ENCODE measurements at regions not wholly inside any gene's neighbourhood (a gene's known extent, or its start where the extent isn't known, plus 50 kb on each side); places are given as distances from the start of the nearest gene placed in this dataset.

GRCh38 chr10:10917031-10917430, 100.6 kb upstream of the CELF2 start:
- Histone ChIP-seq H3K27ac (no peak overlapping the region), H3K4me1 (no peaks in the 10 kb centered on the region), H3K4me3 (no peak overlapping the region), H3K9me3 (no peaks in the 10 kb centered on the region), H3K36me3 (no peaks in the 10 kb centered on the region), H3K27me3 (no peaks in the 10 kb centered on the region)
- intact Hi-C loops (cut with DNase I), result no loop called here
- DNase-seq (no peak), ATAC-seq (no peak), FAIRE-seq (no peak)
- 79 to 93% methylated on average over 1 of the region's 1 CpG for whole genome bisulfite sequencing, 2 donors
- no peak for TF ChIP-seq CTCF (IDR thresholded peaks at IDR 0.05)

GRCh38 chr10:10919976-10920375, 97.7 kb upstream of the CELF2 start:
- Histone ChIP-seq H3K4me3 (no peak overlapping the region), H3K27ac (no peak overlapping the region), H3K27me3 (no peaks in the 10 kb centered on the region), H3K9me3 (no peaks in the 10 kb centered on the region), H3K4me1 (no peaks in the 10 kb centered on the region), H3K36me3 (no peaks in the 10 kb centered on the region)
- ATAC-seq (no peak), FAIRE-seq (no peak), DNase-seq (no peak)
- intact Hi-C loops (cut with DNase I), result no loop called here
- TF ChIP-seq CTCF (IDR thresholded peaks at IDR 0.05), result no peak
- 65 to 91% methylated on average over 5 of the region's 5 CpGs for WGBS, 2 donors

GRCh38 chr10:10921826-10922461, 95.7 kb upstream of the CELF2 start:
- H3K9me3 ChIP-seq, result no peaks in the 10 kb centered on the region
- 59 to 64% methylated on average over 12 of the region's 12 CpGs for WGBS, 2 donors
- H3K27me3 ChIP-seq, result no peaks in the 10 kb centered on the region
- no peak overlapping the region for H3K27ac ChIP-seq
- no peak for TF ChIP-seq CTCF (IDR thresholded peaks at IDR 0.05)
- no peak for ATAC-seq
- no peaks in the 10 kb centered on the region for H3K36me3 ChIP-seq
- no peak for FAIRE-seq
- DNase-seq, result no peak
- no peaks in the 10 kb centered on the region for H3K4me1 ChIP-seq
- H3K4me3 ChIP-seq, result no peak overlapping the region
- intact Hi-C loops (cut with DNase I), result no loop called here

GRCh38 chr10:10923029-10923651, 94.5 kb upstream of the CELF2 start:
- Histone ChIP-seq H3K4me3 (peak overlapping the region in 1 of 4 donors; percentile 3), H3K27ac (no peak overlapping the region), H3K27me3 (no peaks in the 10 kb centered on the region), H3K4me1 (no peaks in the 10 kb centered on the region), H3K36me3 (no peaks in the 10 kb centered on the region), H3K9me3 (no peaks in the 10 kb centered on the region)
- DNase-seq, result peak in 1 of 6 donors; percentile 3
- intact Hi-C loops (cut with DNase I), result no loop called here
- no peak for FAIRE-seq
- 22 to 24% methylated on average over 17 of the region's 17 CpGs for WGBS, 2 donors
- no peak for TF ChIP-seq CTCF (IDR thresholded peaks at IDR 0.05)
- peak; percentile 41 to 86 (median 82) for ATAC-seq

- intact Hi-C loops (cut with DNase I), result no loop called here
- H3K27me3 ChIP-seq, result no peaks in the 10 kb centered on the region
- no peaks in the 10 kb centered on the region for H3K36me3 ChIP-seq
- no peak for TF ChIP-seq CTCF (IDR thresholded peaks at IDR 0.05)
- no peak overlapping the region for H3K27ac ChIP-seq
- no peaks in the 10 kb centered on the region for H3K4me1 ChIP-seq
- WGBS, 2 donors, result 80 to 90% methylated on average over 4 of the region's 4 CpGs
- no peak overlapping the region for H3K4me3 ChIP-seq
- ATAC-seq (no peak), FAIRE-seq (no peak), DNase-seq (no peak)
- H3K9me3 ChIP-seq, result no peaks in the 10 kb centered on the region
These were observed 92.0 kb upstream of the CELF2 start for GRCh38 chr10:10925667-10926066.
